GM21390 (cell line): ENCODE measurements at regions not wholly inside any gene's neighbourhood (a gene's known extent, or its start where the extent isn't known, plus 50 kb on each side); places are given as distances from the start of the nearest gene placed in this dataset.
"Not testable (repeated sequence)": the region's sequence is repeated elsewhere in the genome, so short reads cannot be mapped to it uniquely, and the experiment has no call there.

ENCODE experiments used
- ATAC-seq: cut with Tn5 transposase; IDR thresholded peaks from one replicate; pipeline ENCODE4 v1.9.1; 2021; ENCODE audit not compliant: unreplicated experiment

- ATAC-seq, result no peak
These were observed 862.6 kb upstream of the GOT2 start for GRCh38 chr16:59596693-59597092.

DNA sequence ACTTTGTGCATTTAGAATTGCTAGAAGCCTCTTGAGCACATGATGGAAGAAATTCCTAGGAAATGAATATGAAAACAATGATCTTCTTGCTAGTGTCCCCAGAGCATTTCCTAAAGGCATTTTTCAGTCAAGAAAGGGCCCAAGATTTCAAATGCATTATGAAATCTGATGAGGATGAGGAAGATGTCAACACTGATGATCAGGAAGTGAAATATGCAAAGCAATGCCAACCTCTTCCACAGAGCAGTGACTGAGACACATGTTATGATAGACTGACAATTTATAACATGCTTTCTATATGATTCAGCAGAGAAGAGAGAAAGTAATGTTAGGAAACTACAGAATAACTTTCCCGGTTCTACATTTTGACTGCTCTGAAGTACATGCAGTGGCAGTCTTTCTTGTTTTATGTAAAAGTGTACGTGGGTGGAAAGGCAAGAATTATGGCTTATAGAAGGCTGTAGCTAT lies 859.1 kb upstream of the GOT2 start:
- no peak for ATAC-seq

- no peak for ATAC-seq
These were observed 857.4 kb upstream of the GOT2 start for GRCh38 chr16:59591480-59591879.

DNA sequence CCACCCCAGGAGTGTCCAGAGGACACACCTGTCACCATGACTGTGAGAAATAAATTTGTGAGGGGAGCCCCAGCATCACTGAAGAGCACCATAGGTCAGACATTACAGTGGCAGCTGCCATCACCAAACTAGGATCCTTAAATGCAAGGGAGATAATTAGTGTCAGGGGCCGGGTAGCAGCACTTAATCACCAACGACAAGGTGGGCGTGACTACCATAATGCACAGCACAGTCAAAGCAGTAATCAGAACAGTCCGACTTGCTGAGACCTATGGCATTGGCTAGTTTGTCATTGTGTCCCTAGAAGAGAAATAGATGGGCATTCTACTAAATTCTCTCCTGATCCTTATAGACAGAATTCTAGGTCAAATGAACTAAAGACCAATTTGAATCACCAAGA lies 856.7 kb upstream of the GOT2 start:
- ATAC-seq, result no peak

DNA sequence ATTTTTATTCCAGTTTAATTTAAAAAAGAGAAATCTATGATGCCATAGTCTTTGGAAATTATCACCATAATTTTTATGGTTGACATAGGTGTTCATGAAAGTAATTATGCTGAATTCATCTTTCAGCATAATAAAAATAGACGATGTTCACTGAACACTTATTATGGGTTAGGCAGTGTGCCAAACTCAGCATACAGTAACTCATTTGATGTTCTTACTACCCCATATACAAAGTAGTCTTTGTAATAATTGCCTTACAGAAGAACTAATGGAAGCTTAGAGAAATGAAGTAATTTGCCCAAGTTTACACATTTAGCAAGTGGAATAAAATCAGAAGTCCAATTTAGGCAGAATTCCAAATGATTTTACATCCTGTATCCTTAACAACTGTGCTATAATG lies 852.2 kb upstream of the GOT2 start:
- no peak for ATAC-seq

DNA sequence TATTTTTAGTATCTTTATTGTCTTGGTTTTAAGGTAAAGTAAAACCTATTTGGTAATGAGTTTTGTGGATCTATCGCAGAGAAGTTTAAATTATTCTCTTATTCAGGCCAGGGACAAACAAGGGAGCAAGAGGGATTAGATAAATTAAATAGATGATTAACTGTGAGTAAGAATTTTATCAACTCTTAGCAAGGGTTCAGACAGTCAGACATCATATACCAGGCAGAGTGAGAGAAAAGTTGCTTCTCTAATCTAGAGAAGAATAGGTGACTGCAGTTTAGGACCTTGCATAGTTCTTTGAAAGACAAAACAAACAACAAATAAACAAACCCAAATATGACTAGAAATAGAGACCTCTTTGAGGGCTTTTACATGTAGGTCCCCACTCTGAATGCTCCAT lies 840.2 kb upstream of the GOT2 start:
- no peak for ATAC-seq

DNA sequence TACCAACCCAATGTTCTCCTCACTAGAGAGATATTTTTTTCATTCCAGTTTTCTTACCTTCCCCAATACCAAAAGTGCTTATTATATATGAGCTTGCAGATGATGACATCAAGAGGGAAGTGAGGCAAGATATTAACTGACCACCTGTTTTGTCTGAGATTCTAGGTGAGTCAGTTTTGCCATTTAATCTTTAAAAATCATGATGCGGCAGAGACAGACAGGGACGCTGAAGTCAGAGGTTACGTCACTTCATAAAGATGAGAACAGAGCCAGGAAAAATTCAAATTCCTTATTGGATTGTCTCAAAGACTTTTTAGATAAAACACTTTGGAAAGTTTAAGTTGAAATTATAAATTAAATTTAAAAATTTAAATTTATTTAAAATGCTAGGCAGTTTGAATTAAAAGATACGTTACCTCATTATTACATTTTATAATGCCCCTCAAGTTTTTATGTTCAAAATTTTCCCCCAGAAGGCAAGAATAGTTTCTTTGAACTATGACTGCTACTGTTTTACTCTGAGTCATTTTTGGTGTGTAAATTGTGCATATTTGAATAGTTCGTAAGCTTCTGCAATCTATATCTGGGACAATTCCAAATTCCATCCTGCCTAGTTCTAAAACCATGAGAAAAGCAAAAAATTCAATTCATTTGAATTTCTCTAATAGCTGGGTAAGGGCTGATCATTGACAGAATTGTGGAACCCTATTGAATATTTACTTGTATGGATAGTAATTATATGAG lies 839.6 kb upstream of the GOT2 start:
- no peak for ATAC-seq

DNA sequence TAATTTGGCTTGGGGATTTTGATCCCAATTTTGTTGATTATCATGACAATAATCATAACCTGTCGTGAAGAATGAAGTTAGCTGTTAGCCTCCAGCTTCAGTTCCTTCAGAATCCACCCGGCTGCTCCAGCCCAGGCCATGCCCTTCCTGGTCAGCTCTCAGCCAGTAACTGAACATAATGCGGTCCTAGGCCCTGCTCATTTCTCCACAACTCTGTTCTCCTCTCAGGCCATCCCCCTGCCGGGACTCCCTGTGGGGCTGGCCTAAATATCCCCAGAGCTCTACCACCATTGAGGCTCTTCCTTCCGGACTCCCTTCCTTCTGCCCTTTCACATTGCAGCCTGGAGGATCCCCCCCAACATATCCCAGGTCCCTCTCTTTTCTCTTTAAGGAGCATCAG lies 833.4 kb upstream of the GOT2 start:
- no peak for ATAC-seq

- no peak for ATAC-seq
These were observed 832.3 kb upstream of the GOT2 start for GRCh38 chr16:59566446-59566845.

DNA sequence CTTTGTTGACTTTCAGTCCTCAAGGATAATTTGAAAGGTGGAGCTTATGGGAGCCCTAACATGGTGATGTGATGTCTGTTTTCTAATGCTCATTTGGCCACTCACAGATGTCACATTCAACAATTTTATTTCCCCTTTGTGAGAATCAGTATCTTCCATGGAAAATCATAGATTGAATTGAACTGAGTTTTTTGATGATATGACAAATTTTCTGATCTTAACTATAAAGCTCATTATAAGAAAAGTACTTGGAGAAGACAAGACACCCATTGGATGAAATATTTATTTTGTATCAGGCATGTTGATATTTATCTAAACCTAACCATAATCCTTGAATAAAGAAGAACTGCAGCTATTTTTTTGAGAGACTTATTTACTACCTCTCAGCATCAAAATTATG lies 824.6 kb upstream of the GOT2 start:
- ATAC-seq, result no peak

DNA sequence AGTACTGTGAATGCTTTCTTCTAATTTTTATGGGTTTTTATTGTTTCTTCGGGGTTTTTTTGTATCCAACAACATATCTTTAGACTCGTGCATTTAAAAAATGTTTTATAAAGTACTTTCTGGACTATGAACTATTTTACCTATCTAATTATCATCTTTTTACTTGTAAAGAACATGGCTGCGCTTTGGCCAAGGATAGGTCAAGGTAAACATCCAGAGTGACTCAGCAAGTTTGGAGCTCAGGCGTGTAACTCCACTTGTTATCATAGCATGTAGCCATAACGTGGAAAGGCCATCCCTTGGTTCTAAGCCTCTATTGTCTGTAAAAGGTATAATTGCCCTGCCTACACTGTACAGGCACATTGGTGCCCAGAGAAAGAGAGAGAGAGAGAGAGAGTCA lies 818.0 kb upstream of the GOT2 start:
- no peak for ATAC-seq

GRCh38 chr16:59545721-59546120 lies 811.6 kb upstream of the GOT2 start:
- no peak for ATAC-seq

DNA sequence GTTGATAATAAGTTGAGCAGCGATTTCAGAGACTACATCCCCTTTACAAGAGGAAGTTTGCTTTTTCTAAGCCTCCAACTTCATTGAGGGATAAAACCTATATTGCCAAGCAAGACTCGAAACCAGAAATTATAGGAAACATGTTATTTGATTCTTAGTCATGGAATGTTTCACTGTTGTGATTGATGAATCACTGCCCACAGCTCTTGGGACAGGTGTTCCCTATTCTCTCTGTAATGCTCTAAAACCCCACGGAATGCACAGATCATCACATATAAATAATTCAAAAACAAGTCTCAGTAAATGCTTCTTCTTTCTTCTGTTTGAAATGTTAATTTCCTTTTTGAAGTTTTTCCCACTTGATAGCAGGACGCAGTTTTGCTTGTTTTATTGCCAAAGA lies 809.5 kb upstream of the GOT2 start:
- ATAC-seq, result no peak

GRCh38 chr16:59540621-59541020 lies 806.5 kb upstream of the GOT2 start:
- no peak for ATAC-seq

- no peak for ATAC-seq
These were observed 801.2 kb upstream of the GOT2 start for GRCh38 chr16:59535298-59535697.

GRCh38 chr16:59527206-59527997 lies 793.3 kb upstream of the GOT2 start:
- no peak for ATAC-seq

DNA sequence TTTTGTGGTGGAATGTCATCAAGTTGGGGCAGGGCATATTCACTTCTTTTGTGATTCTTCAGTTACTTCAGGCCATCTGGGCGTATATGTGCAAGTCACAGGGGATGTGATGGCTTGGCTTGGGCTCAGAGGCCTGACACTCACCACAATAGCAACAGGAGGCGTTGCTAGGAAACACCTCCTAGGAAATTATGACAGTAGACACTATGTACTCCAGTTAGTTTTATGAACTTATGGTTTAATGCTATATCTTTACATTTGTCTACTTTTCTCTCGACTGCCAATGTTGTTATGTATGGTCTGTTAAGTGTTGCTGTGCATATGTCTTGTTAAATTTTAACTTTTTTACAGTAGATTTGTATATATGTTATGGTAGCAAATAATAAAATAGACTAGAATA lies 788.7 kb upstream of the GOT2 start:
- ATAC-seq, result no peak

DNA sequence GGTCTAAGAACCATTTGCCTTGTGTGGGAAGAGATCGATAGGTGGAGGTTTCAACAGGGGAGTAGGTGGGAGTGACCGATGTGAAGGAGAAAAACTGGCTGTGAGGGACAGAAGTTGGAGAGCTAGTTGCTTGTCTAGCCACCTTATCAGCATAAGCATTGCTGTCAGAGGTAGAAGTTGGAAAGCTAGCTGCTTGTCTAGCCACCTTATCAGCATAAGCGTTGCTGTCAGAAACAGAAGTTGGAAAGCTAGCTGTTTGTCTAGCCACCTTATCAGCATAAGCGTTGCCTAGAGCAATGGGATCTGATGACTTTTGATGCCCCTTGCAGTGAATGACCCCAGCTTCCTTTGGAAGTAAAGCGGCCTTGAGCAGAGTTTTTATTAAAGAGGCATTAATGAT lies 784.6 kb upstream of the GOT2 start:
- ATAC-seq, result not testable (repeated sequence)

GRCh38 chr16:59514651-59515050 lies 780.5 kb upstream of the GOT2 start:
- ATAC-seq, result no peak

DNA sequence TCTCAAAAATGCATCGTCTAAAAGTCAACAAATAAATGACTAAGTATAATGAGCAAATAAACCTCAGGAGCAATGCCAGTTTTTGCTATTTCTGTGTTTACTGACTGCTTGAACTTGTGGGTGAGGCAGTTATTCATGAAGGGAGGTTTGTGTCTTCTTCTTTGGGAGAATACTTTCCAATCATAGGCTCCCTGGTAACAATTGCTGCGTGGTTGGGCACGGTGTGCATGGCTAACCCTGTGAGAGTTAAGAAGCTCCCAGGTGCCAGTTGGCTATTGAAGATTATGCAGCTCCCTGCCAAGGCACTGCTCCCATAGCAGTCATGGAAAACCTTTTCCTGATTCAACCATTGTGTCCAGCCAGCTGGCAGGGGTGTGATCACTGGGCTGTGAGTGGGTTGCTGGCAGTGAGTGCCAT lies 775.9 kb upstream of the GOT2 start:
- no peak for ATAC-seq

DNA sequence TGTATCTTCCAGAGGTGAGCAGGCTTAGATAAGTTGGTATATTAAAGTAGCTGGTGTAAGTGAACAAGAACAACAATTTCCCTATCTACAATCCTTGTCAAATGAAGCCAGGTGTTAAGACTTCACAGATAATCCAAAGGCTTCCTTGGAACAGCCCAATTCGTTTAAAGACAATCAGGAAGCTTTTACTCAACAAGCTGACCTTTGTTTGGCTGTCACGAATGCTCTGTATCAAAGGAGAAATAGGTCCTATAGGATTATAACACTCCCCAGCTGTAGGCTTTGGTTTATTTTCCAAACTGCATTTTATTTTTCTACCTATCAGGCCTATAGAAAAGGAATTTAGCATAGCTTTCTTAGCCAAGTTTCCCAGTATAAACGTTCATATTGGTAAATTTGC lies 766.5 kb upstream of the GOT2 start:
- no peak for ATAC-seq

DNA sequence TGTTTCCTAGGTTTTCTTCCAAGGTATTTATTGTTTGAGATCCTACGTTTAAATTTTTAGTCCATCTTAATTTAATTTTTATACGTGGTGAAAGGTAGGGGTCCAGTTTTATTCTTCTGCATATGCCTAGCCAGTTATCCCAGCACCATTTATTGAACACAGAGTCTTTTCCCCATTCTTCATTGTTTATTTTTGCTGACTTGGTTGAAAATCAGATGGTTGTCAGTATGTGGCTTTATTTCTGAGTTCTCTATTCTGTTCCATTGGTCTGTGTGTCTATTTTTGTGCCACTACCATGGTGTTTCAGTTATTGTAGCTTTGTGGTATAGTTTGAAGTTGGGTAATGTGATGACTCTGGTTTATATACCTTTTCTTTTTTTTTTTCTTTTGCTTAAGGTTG lies 753.0 kb upstream of the GOT2 start:
- no peak for ATAC-seq
